ENCODE measurements at regions not wholly inside any gene's neighbourhood (a gene's known extent, or its start where the extent isn't known, plus 50 kb on each side); places are given as distances from the start of the nearest gene placed in this dataset.

- DNase-seq (ENCODE audit: low read depth in 2 of 2), result no peak
These were observed 219.9 kb upstream of the GMDS start for GRCh38 chr6:2465336-2465735.

DNA sequence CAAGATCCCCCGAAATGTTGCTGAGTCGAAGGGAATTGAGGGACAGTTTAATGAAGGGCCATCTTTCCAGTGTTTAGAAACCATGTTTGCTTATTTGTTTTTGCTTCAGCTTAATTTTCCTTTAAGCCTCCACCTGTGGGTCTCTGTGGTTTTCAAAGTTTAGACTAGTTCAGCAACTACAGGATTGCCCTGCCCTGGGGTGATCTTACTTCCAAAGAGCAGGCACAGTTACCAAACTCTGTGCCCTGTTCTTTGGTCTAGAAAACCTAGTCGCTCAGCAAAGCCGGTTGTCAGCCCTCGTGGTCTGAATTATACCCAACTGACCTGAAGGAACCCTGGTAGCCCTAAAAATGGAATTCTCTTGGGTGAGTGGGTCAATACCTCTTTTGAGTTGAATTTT, 219.2 kb upstream of the GMDS start:
- no peak for DNase-seq (ENCODE audit: low read depth in 2 of 2)

DNA sequence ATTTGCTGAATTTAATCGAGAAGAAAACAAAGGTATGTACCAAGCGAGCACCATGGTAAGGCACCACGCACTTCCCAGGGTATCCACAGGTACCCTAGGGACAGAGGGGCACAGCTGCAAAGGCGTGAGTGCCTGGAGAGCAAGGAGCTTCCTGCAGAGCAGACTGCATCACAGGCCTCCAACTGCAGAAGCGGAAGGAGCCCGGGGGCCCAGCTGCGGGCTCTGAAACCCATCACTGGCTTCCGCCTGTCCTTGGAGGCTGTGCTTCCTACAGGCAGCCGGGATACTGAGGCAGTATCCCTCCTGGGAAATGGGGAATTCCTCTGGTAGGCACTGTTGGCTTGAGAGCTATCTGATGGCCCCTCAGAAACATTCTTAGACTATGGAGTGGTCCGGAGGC, 217.4 kb upstream of the GMDS start:
- DNase-seq (ENCODE audit: low read depth in 2 of 2), result no peak

GRCh38 chr6:2460216-2460745, 214.9 kb upstream of the GMDS start:
- no peak for DNase-seq (ENCODE audit: low read depth in 2 of 2)

DNA sequence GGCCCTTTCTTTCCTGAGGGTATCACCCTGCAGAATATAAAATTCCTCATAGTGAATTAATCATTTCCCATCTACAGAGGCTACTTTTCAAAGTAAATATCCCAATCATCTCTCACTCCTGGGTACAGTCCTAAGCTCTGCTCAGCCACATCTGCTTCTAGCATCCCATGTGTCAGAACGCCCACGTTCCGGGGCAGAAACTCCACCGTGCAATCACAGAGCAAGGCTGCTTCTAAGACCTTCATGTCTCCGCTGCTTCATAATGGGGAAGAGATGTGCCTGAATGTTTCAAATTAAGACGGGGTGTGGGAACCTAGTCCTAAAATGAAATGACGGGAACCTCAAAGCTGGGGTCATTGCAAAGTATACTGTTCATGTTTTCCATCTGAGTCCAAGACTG, 208.8 kb upstream of the GMDS start:
- no peak for DNase-seq (ENCODE audit: low read depth in 2 of 2)

- no peak for DNase-seq (ENCODE audit: low read depth in 2 of 2)
These were observed 205.1 kb upstream of the GMDS start for GRCh38 chr6:2450546-2450945.

GRCh38 chr6:2449572-2449940, 204.2 kb upstream of the GMDS start:
- DNase-seq (ENCODE audit: low read depth in 2 of 2), result no peak

DNA sequence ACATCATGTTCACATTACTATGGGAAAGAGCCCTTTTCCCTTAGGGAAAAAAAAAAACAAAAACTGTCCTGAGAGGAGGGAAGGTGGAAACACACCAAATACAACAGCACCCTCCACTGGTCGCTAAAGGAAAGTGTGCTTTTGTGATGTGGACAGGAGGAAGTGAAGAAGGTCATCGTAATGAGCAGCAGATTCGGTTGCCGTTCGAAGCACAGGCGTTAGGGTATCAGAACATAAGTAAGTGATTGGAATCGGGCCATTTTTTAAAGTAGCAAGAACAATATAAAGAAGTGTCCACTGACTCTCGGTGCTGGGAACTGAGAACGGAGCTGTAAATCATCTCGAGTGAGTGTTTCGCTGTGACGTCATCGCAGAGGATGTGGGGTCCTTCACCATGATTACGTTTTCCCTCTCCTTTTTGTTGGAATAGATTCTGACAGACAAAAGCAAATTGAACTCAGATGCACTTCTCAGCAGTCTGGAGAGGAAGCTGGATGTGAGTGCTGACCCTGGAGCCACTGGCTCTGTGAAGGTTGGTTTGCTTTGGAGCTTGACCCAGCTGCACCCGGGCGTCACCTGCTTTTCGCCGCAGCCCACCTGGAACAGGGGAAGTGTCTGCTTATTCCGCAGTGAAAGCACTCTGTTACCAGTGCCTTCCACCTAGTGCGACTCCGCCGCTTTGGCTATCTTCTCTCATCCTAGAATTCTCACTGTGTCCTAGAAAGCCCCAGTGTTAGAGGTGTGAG, 203.6 kb upstream of the GMDS start:
- DNase-seq (ENCODE audit: low read depth in 2 of 2), result peak; percentile 62 to 69

GRCh38 chr6:2447931-2448330, 202.5 kb upstream of the GMDS start:
- DNase-seq (ENCODE audit: low read depth in 2 of 2), result no peak

DNA sequence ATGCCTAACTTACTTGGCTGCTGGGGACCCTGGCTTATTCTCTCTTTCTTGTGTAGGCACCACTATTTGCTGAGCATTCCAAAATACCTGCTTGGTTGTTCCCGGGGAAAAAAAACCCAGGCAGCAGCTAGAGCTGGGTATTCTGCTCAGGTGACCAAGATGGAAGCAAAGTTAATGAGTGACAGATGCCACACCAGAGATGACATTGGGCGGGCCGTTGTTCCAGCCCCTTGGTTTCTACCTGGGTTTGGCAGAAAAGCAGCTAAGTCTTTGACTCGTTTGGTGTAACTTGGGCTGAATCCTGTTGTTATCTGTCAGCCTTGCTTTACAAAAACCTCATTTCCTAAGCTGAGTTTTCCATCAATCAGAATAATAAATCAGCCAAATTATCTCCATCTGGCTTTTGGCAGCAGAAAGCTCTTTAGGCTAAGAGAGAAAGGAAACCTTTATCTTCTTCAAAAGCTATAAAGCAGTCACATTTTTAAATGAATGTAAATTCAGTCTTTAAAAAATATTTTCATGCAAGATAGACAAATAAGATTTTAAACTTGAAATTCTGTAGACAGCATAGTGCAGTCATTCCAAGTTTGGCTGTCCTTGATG, 202.0 kb upstream of the GMDS start:
- DNase-seq (ENCODE audit: low read depth in 2 of 2), result no peak

GRCh38 chr6:2441601-2442475, 196.4 kb upstream of the GMDS start:
- DNase-seq (ENCODE audit: low read depth in 2 of 2), result no peak

DNA sequence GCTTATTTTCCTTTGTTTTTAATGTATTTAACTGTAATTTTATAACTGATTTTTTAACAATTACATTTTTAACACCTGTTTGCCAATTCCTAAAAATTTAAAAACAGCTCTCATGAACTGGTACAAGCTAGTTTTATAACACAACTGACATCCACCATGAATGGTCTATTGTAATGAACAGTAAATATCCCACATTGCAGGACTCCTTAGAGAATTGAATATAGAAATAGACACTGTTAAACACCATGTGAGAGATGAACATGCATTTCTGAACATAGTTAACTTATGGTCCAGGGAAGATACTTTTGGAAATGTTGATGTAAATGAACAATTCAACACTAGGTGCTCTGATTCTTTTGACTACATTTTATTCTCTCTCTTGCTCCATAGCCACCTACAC, 195.1 kb upstream of the GMDS start:
- no peak for DNase-seq (ENCODE audit: low read depth in 2 of 2)

DNA sequence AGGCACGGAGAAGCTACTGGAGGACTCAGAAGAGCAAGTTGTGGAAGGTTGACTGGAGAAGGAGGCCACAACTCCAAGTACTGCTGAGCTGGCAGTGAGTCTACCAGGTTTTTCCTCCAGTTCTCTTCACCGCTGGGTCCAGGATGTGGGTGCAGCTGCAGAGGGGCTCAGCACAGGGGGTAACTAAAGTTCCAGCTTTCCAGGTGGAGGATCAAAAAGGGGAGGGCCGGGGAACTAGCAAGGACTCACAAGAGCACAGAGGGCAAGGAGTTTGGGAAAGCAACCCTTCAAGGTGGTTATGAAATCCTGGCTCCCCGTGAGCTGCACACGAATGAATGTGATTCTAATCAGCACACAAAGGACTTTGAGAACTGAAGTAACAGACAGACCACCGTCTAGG, 194.2 kb upstream of the GMDS start:
- DNase-seq (ENCODE audit: low read depth in 2 of 2), result no peak

DNA sequence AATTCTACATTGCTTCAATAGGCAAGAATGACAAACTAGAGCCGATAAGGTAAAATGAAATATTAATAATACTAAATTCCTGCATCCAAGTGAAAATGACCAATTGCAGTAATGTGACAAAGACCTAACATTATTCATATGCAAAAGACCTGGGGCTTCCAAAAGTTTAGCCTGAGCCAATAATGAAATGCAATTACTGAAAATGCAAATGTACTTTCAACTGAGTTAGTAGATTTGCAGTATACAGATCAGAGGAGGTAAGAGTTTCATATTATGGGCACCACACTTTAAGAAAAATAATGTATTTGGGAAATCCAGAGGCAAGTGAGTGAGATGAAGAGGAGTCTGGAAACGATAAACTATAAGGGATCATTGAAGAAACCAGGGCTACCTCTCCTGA, 193.7 kb upstream of the GMDS start:
- DNase-seq (ENCODE audit: low read depth in 2 of 2), result no peak

GRCh38 chr6:2436410-2437154, 191.2 kb upstream of the GMDS start:
- no peak for DNase-seq (ENCODE audit: low read depth in 2 of 2)

DNA sequence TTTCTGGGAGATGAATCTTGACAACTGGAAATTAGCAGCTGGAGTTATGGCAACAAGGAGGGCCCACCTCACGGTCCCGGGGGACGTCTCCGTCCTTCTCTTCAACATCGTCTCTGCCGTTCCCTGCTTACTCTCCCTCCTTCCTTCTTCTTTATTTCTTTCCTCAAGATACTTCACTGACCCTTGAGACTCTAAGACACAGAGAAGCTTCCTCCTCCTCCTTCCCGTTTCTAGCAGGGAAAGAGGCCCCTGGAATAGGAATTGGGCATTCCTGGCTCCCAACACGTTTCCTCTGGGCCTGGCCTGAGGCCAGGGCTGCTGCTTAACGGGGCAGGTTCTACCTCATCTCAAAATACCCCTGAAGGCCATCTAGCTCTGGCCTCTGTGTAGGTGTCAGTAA, 189.9 kb upstream of the GMDS start:
- no peak for DNase-seq (ENCODE audit: low read depth in 2 of 2)

GRCh38 chr6:2434912-2435311, 189.5 kb upstream of the GMDS start:
- DNase-seq (ENCODE audit: low read depth in 2 of 2), result no peak

- DNase-seq (ENCODE audit: low read depth in 2 of 2), result no peak
These were observed 188.7 kb upstream of the GMDS start for GRCh38 chr6:2434116-2434515.

- DNase-seq (ENCODE audit: low read depth in 2 of 2), result no peak
These were observed 188.3 kb upstream of the GMDS start for GRCh38 chr6:2433711-2434110.

DNA sequence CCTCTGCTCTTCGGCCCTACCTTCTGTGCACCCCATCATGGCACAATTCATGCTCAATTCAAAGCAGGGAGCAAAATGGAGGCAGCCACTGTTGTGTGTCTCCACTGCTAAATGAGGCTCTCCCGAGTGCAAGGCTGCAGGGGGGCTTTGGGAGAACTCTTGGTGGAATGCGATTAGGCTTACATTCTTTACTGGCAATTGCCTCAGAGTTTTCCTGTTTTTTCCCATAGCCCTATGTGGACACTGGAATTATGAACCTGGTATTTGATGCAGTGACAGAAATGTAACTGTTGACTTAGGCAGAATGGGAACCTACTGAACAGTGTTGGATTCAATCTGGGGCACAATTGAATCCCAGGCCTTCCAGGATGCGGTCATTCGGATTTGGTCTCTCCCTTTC, 187.9 kb upstream of the GMDS start:
- no peak for DNase-seq (ENCODE audit: low read depth in 2 of 2)

DNA sequence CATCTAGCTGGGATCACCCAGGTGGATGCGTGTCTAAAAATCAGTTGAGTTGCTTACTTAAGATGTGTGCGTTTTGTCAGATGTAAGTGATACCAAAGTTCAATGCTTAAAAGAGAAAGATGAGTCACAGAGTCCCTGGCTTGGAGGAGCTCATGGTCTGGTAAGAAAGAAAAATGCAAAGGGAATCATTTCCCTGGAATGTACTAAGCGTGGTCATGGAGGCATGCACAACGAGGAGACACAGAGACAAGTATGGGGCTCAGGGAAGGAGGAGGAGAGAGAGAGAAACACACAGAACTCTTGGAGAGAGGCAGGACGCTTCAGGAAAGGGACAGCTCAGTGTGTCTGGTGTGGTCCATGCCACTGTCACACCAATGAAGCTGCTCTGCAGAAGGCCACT, 186.9 kb upstream of the GMDS start:
- DNase-seq (ENCODE audit: low read depth in 2 of 2), result peak; percentile 81 to 86

DNA sequence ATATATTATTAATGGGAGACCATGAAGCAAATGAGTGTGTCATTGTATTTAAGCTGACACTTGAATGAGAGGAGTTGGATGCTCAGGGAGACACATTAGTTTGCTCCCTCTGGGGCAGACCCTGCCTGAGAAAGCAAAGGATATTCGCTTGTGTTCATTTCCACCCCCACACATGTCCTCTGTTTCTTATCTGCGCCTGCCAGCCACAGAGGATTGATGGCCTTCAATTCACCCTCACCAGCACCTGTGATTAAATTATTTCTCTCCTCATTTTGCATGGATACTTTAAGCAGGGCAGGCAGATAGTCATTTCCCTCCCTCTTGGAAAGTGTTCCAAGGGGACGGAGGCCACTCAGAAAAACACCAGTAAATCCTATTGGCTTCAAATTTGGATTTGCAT, 185.2 kb upstream of the GMDS start:
- DNase-seq (ENCODE audit: low read depth in 2 of 2), result no peak
